T-cell (primary cell): ENCODE measurements at regions not wholly inside any gene's neighbourhood (a gene's known extent, or its start where the extent isn't known, plus 50 kb on each side); places are given as distances from the start of the nearest gene placed in this dataset.

Source experiments
- ATAC-seq, 4 experiments: fragments of 200-7000 bp in 3 of 4; fragments of 150-1000 bp in 1 of 4; cut with Tn5 transposase; replicated peaks in 1 of 4; 1 replicate in 3 of 4; 2 replicates in 1 of 4; pipeline ENCODE4 v1.10.0; 2021; ENCODE audit warnings: moderate library complexity in 3 of 4, mild to moderate bottlenecking in 2 of 4, moderate number of reproducible peaks in 1 of 4
- CTCF ChIA-PET, 2 donors: fragments of 300-600 bp; sonication (Branson Sonifier 250); formaldehyde crosslinking; loops; one replicate each; lab custom pipeline; 2022; ENCODE audit warnings: antibody characterized with exemption in 2 of 2; lab: Charles Lee
- POLR2A ChIA-PET, 2 donors: fragments of 300-600 bp; sonication (Branson Sonifier 250); formaldehyde crosslinking; loops; one replicate each; lab custom pipeline; 2022; ENCODE audit warnings: antibody characterized with exemption in 2 of 2; lab: Charles Lee
- DNase-seq, 35 experiments: peaks; one replicate each; pipeline versions ENCODE4 v3.0.0 to v3.0.0-alpha.2; 2013 to 2023
- H3K27ac ChIP-seq: one replicate; pipeline ENCODE4 v1.5.1; 2013; ENCODE audit warnings: low read length
- H3K27me3 ChIP-seq, 2 experiments: replicated peaks in 1 of 2; 1 replicate in 1 of 2; 2 replicates in 1 of 2; pipeline versions ENCODE4 v1.6.1 to v1.7.0; 2013; ENCODE audit warnings: low read length in 1 of 2, mixed read lengths in 1 of 2; ENCODE audit not compliant: control insufficient read depth in 2 of 2, insufficient read depth in 2 of 2; ENCODE audit errors: extremely low read depth in 1 of 2
- H3K36me3 ChIP-seq, 2 donors: 1 replicate in 1 of 2; 2 replicates in 1 of 2; pipeline versions ENCODE4 v1.6.1 to v1.7.0; 2013; ENCODE audit warnings: low read length in 1 of 2; ENCODE audit not compliant: control insufficient read depth in 2 of 2, insufficient read depth in 1 of 2; ENCODE audit errors: extremely low read depth in 1 of 2
- H3K4me1 ChIP-seq, 2 experiments: 1 replicate in 1 of 2; 2 replicates in 1 of 2; pipeline versions ENCODE4 v1.6.1 to v1.7.0; 2013; ENCODE audit warnings: low read length in 2 of 2, mixed read lengths in 1 of 2; ENCODE audit not compliant: insufficient read depth in 2 of 2, control insufficient read depth in 1 of 2; ENCODE audit errors: extremely low read depth in 1 of 2
- H3K4me3 ChIP-seq, 2 donors: 1 replicate in 1 of 2; 2 replicates in 1 of 2; pipeline versions ENCODE4 v1.5.1 to v1.7.0; 2013; ENCODE audit warnings: mild to moderate bottlenecking in 2 of 2, low read length in 1 of 2, moderate library complexity in 1 of 2; ENCODE audit not compliant: control insufficient read depth in 1 of 2; ENCODE audit errors: extremely low read depth in 1 of 2
- H3K9me3 ChIP-seq: 2 replicates; pipeline ENCODE4 v1.7.0; 2013
- H3K27ac Mint-ChIP-seq, 2 donors: one replicate each; pipeline ENCODE4 v1.8.0; 2020 to 2021; ENCODE audit warnings: mild to moderate bottlenecking in 2 of 2, mixed read lengths in 2 of 2
- H3K27me3 Mint-ChIP-seq, 2 donors: one replicate each; pipeline ENCODE4 v1.8.0; 2021 to 2022; ENCODE audit warnings: mixed read lengths in 2 of 2
- H3K36me3 Mint-ChIP-seq: one replicate; pipeline ENCODE4 v1.8.0; 2021; ENCODE audit warnings: mixed read lengths
- H3K4me1 Mint-ChIP-seq, 3 donors: one replicate each; pipeline ENCODE4 v1.8.0; 2020 to 2022; ENCODE audit warnings: mixed read lengths in 3 of 3, mild to moderate bottlenecking in 1 of 3
- H3K4me3 Mint-ChIP-seq, 3 donors: one replicate each; pipeline ENCODE4 v1.8.0; 2020 to 2022; ENCODE audit warnings: mild to moderate bottlenecking in 3 of 3, mixed read lengths in 3 of 3, moderate library complexity in 3 of 3
- H3K9me3 Mint-ChIP-seq, 3 donors: one replicate each; pipeline ENCODE4 v1.8.0; 2020 to 2022; ENCODE audit warnings: mixed read lengths in 3 of 3
- WGBS: methylation state at CpG from one replicate; pipeline ENCODE4 v1.1.5; 2013; ENCODE audit warnings: missing lambda C conversion rate; ENCODE audit not compliant: insufficient coverage; 5-methylcytosine and 5-hydroxymethylcytosine counted together

GRCh38 chr6:14739827-14740226 is 506.0 kb upstream of the JARID2 start:
- DNase-seq (no peak), ATAC-seq (no peak)
- 95% methylated on average over 2 of the region's 7 CpGs for WGBS
- Mint-ChIP-seq H3K4me1 (peaks cover 36 to 43% (median 40%) of the 10 kb centered on the region in 3 donors), H3K36me3 (no peaks in the 10 kb centered on the region), H3K27ac (no peak overlapping the region), H3K27me3 (no peaks in the 10 kb centered on the region), H3K9me3 (peaks cover 0 to 5% (median 0%) of the 10 kb centered on the region in 3 donors), H3K4me3 (no peak overlapping the region)
- Histone ChIP-seq H3K4me1 (peaks cover 11 to 33% of the 10 kb centered on the region in 2 experiments), H3K27me3 (no peaks in the 10 kb centered on the region), H3K36me3 (no peaks in the 10 kb centered on the region), H3K9me3 (no peaks in the 10 kb centered on the region), H3K4me3 (no peak overlapping the region), H3K27ac (no peak overlapping the region)
- ChIA-PET CTCF (interaction anchor here in 1 of 2 donors (1.3 kb wide), 1 partner anchor 13 kb away, joined by 4 read pairs; no protein-coding TSS in a partner anchor), POLR2A (interaction anchor here in 1 of 2 donors (0.6 kb wide), 1 partner anchor 218 kb away, joined by 9 read pairs; no protein-coding TSS in a partner anchor)

- CTCF ChIA-PET, result no interaction called here
- H3K36me3 ChIP-seq, result no peaks in the 10 kb centered on the region
- Mint-ChIP-seq H3K9me3 (peaks cover 0 to 11% (median 5%) of the 10 kb centered on the region in 3 donors), H3K4me3 (no peak overlapping the region), H3K36me3 (no peaks in the 10 kb centered on the region), H3K27ac (no peak overlapping the region), H3K27me3 (no peaks in the 10 kb centered on the region), H3K4me1 (peaks cover 14 to 28% (median 26%) of the 10 kb centered on the region in 3 donors)
- no peak overlapping the region for H3K27ac ChIP-seq
- no peak for DNase-seq
- peaks cover 0 to 22% of the 10 kb centered on the region in 2 experiments for H3K4me1 ChIP-seq
- no peaks in the 10 kb centered on the region for H3K27me3 ChIP-seq
- WGBS, result 100% methylated on average over 2 of the region's 2 CpGs
- ATAC-seq, result no peak
- H3K4me3 ChIP-seq, result no peak overlapping the region
- POLR2A ChIA-PET, result interaction anchor here (0.6 kb wide), 2 partner anchors 372 to 393 kb away, joined by 3 to 4 read pairs; no protein-coding TSS in a partner anchor
- no peaks in the 10 kb centered on the region for H3K9me3 ChIP-seq
Measured at GRCh38 chr6:14742171-14742570, 503.7 kb upstream of the JARID2 start.

GRCh38 chr6:14742680-14743079 is 503.2 kb upstream of the JARID2 start:
- ATAC-seq, result no peak
- H3K4me1 ChIP-seq, result peaks cover 0 to 22% of the 10 kb centered on the region in 2 experiments
- POLR2A ChIA-PET, result interaction anchor here in 1 of 2 donors (0.6 kb wide), 1 partner anchor 371 kb away, joined by 3 read pairs; no protein-coding TSS in a partner anchor

GRCh38 chr6:14743144-14743473 is 502.8 kb upstream of the JARID2 start:
- H3K36me3 ChIP-seq, result no peaks in the 10 kb centered on the region
- Mint-ChIP-seq H3K36me3 (no peaks in the 10 kb centered on the region), H3K9me3 (peaks cover 0 to 11% (median 5%) of the 10 kb centered on the region in 3 donors), H3K4me1 (peaks cover 11 to 29% (median 25%) of the 10 kb centered on the region in 3 donors), H3K27ac (peak overlapping the region in 1 of 2 donors; percentile 48), H3K27me3 (no peaks in the 10 kb centered on the region), H3K4me3 (no peak overlapping the region)
- no peaks in the 10 kb centered on the region for H3K27me3 ChIP-seq
- WGBS, result 70% methylated on average over 2 of the region's 2 CpGs
- H3K4me3 ChIP-seq, result no peak overlapping the region
- DNase-seq (no peak), ATAC-seq (no peak)
- H3K9me3 ChIP-seq, result no peaks in the 10 kb centered on the region
- H3K4me1 ChIP-seq, result peaks cover 0 to 22% of the 10 kb centered on the region in 2 experiments
- POLR2A ChIA-PET, result no interaction called here
- CTCF ChIA-PET, result no interaction called here
- H3K27ac ChIP-seq, result no peak overlapping the region

More at GRCh38 chr6:14742680-14743079, 503.2 kb upstream of the JARID2 start:
- no peak overlapping the region for H3K27ac Mint-ChIP-seq
- no peaks in the 10 kb centered on the region for H3K36me3 ChIP-seq
- no peak for DNase-seq
- H3K4me3 ChIP-seq, result no peak overlapping the region
- H3K9me3 Mint-ChIP-seq, result peaks cover 0 to 11% (median 5%) of the 10 kb centered on the region in 3 donors
- H3K27me3 ChIP-seq, result no peaks in the 10 kb centered on the region
- no peak overlapping the region for H3K27ac ChIP-seq
- H3K9me3 ChIP-seq, result no peaks in the 10 kb centered on the region
- 87% methylated on average over 3 of the region's 5 CpGs for WGBS
- H3K36me3 Mint-ChIP-seq, result no peaks in the 10 kb centered on the region
- H3K4me1 Mint-ChIP-seq, result peaks cover 11 to 28% (median 26%) of the 10 kb centered on the region in 3 donors
- no peak overlapping the region for H3K4me3 Mint-ChIP-seq
- H3K27me3 Mint-ChIP-seq, result no peaks in the 10 kb centered on the region
- CTCF ChIA-PET, result no interaction called here

- H3K27ac Mint-ChIP-seq, result peak overlapping the region; percentile 48 to 49
- peaks cover 0 to 11% (median 5%) of the 10 kb centered on the region in 3 donors for H3K9me3 Mint-ChIP-seq
- no peak overlapping the region for H3K4me3 ChIP-seq
- peaks cover 0 to 17% of the 10 kb centered on the region in 2 experiments for H3K4me1 ChIP-seq
- no peaks in the 10 kb centered on the region for H3K36me3 Mint-ChIP-seq
- ChIA-PET POLR2A (no interaction called here), CTCF (no interaction called here)
- no peaks in the 10 kb centered on the region for H3K9me3 ChIP-seq
- ATAC-seq (peak; percentile 36 to 96 (median 90)), DNase-seq (peak in 6 of 35 experiments; percentile 19 to 59 (median 44))
- H3K27me3 Mint-ChIP-seq, result no peaks in the 10 kb centered on the region
- H3K27me3 ChIP-seq, result no peaks in the 10 kb centered on the region
- H3K27ac ChIP-seq, result no peak overlapping the region
- WGBS, result 67% methylated on average over 1 of the region's 7 CpGs
- H3K4me3 Mint-ChIP-seq, result no peak overlapping the region
- H3K36me3 ChIP-seq, result no peaks in the 10 kb centered on the region
- H3K4me1 Mint-ChIP-seq, result peaks cover 11 to 28% (median 26%) of the 10 kb centered on the region in 3 donors
Measured at GRCh38 chr6:14743474-14744211, 502.2 kb upstream of the JARID2 start.

GRCh38 chr6:14744212-14744556 is 501.7 kb upstream of the JARID2 start:
- peaks cover 11 to 28% (median 26%) of the 10 kb centered on the region in 3 donors for H3K4me1 Mint-ChIP-seq
- CTCF ChIA-PET, result interaction anchor here in 1 of 2 donors (0.7 kb wide), 1 partner anchor 402 kb away, joined by 4 read pairs; no protein-coding TSS in a partner anchor

More at GRCh38 chr6:14744212-14744556, 501.7 kb upstream of the JARID2 start:
- WGBS, result no CpG with 5 or more reads among the region's 3 CpGs
- H3K36me3 Mint-ChIP-seq, result no peaks in the 10 kb centered on the region
- Histone ChIP-seq H3K27ac (no peak overlapping the region), H3K4me1 (peaks cover 0 to 11% of the 10 kb centered on the region in 2 experiments), H3K27me3 (no peaks in the 10 kb centered on the region), H3K36me3 (no peaks in the 10 kb centered on the region), H3K4me3 (no peak overlapping the region), H3K9me3 (no peaks in the 10 kb centered on the region)
- peaks cover 0 to 11% (median 5%) of the 10 kb centered on the region in 3 donors for H3K9me3 Mint-ChIP-seq
- no peaks in the 10 kb centered on the region for H3K27me3 Mint-ChIP-seq
- POLR2A ChIA-PET, result no interaction called here
- no peak for ATAC-seq
- H3K4me3 Mint-ChIP-seq, result no peak overlapping the region
- H3K27ac Mint-ChIP-seq, result peak overlapping the region; percentile 48 to 49
- DNase-seq, result no peak
